AG09309 (cell line): ENCODE measurements at regions not wholly inside any gene's neighbourhood (a gene's known extent, or its start where the extent isn't known, plus 50 kb on each side); places are given as distances from the start of the nearest gene placed in this dataset.

ENCODE experiments used
- DNase-seq: peaks from one replicate; pipeline ENCODE4 v3.0.0-alpha.2; 2010; ENCODE audit warnings: low read depth
- H3K4me3 ChIP-seq: 2 replicates; pipeline ENCODE4 v1.5.1; 2011; ENCODE audit warnings: mild to moderate bottlenecking, low read depth, low read length, moderate library complexity; ENCODE audit not compliant: control insufficient read depth
- TF ChIP-seq, protein P1 (sequence below): IDR thresholded peaks from 2 replicates; pipeline ENCODE4 v1.5.1; 2011; ENCODE audit warnings: mild to moderate bottlenecking, low read depth, low read length, inconsistent platforms; ENCODE audit not compliant: insufficient read depth, control insufficient read depth; ENCODE audit errors: missing control alignments

DNA sequence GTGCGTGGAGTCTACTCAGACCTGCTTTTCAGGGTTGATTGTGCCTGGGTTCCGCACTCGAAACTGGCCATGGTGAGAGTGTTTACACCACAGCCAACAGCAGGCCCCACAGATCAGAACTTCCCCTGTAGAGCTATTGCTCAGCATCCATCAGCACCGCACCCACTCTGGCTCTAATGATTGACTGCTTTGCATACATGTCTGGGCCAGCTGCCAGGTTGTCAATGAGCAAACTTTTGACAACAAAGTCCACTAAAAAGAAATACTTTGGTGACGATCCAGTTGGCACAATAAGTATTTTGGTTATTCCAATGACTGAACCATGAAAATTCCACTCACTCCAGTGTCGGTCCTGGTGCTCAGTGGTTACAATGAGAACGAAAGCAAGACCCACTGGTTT, 190.7 kb downstream of the FOXL1 start:
- H3K4me3 ChIP-seq: no peak overlapping the region
- DNase-seq: no peak
- TF ChIP-seq, protein P1, sequence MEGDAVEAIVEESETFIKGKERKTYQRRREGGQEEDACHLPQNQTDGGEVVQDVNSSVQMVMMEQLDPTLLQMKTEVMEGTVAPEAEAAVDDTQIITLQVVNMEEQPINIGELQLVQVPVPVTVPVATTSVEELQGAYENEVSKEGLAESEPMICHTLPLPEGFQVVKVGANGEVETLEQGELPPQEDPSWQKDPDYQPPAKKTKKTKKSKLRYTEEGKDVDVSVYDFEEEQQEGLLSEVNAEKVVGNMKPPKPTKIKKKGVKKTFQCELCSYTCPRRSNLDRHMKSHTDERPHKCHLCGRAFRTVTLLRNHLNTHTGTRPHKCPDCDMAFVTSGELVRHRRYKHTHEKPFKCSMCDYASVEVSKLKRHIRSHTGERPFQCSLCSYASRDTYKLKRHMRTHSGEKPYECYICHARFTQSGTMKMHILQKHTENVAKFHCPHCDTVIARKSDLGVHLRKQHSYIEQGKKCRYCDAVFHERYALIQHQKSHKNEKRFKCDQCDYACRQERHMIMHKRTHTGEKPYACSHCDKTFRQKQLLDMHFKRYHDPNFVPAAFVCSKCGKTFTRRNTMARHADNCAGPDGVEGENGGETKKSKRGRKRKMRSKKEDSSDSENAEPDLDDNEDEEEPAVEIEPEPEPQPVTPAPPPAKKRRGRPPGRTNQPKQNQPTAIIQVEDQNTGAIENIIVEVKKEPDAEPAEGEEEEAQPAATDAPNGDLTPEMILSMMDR: no peak

DNA sequence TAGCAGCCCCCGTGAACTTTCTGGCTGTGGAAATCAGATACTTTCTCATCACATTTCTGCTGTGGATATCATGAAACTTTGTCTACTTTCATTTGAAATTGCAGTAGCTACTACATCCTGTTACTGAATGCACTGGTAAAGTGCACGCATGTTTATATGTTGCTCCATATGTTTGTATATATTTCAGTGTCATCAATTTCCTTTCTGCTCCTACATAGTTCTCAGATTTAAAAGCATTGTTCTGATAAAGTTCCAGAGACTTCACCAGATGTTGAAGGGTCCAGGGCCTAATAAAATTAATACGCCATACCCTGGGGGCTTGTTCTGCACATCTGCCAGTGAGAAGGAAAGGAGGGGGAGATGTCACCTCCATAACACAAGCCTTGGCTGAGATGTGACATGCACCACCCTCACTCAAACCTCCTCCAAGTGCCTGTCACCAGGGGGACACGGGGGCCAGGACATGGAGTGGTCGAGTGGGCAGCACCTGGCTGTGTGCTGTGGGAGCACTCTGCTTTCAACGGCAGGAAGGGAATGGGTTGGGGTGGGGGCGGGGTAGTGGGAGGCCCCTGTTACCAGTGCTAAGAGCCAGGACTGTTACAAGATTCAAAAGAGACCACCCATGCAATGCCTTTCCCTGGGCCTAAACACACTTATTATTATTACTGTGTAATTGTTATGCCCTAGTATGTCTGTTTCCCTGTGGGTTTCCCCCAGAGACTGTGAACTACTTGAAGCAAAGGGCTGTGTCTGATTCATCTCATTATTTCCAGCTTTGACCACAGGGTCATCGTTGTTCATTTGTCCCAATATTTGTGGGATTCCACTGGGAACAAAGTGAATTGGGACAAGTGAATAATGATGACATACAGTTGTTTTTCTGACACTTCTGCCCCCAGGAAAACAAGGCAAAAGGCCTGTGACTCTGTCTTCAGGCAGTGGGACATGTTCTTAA, 193.4 kb downstream of the FOXL1 start:
- DNase-seq: no peak
- TF ChIP-seq, protein P1: no peak
- no peak overlapping the region for H3K4me3 ChIP-seq

DNA sequence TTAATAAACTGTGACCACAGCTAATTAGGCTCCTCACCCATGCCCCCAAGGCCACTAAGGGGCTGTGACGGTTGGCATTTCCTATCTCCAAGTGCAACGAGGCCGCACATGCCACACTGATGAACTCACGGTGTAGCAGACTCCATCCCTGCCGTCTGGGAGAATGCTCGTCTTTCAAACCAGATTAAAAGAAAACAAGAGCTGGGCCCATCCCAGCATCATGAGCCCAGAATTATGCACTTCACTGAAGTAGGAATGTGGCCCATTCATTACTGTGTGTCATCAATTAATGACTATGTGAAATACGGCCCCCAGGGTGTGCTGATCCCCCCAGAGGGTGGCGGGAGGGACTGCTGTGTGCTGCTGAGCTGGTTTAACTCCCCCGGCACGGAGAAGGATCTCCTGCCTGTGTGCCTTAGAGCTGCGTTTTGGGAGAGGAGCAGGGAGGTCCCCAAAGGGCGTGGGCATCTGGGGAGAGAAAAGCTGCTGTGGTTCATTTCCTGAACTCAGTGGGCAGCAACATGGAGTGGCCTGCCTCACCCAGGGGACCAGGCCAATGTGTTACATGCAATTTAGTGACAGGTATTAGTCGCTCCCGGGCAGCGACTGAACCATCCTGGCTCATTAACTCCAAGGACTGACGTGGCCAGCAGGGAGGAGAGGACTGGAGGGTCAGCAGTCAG, 194.5 kb downstream of the FOXL1 start:
- H3K4me3 ChIP-seq: no peak overlapping the region
- DNase-seq: no peak
- TF ChIP-seq, protein P1: no peak

DNA sequence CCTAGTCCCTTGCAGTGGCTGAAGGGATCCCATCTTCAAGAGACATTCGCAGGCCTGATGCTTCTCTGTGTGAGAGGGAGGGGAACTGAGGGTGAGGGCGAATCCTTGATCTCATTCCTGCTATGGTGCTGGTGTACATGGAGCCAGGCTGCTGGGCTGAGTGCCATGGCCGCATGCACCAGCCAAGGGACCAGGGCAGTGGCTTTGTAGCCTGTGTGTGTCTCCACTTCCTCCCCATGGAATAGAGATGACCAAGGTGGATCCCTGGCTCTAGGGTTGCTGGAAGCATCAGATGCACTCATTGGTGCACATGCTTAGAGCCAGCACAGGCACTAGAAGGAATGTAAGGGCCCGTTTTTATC, 195.0 kb downstream of the FOXL1 start:
- no peak for DNase-seq

DNA sequence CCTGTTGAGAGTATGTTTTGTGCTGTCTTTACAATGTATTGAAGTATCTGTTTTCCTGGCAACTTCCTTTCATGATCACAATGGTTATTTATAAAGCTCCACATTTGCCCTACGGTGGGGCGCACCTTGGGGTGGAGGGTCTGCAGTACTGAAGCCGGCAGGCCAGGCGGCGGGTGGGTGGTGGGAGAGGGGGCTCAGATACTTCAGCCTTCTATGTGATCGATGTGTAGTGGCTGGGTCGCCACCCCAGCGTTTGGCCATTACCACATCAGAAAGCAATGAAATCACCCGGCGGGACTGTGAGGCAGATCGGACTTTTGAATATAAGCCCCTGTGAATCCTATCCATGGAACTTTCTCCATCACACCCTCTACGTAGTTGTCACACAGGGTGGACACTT, 196.6 kb downstream of the FOXL1 start:
- no peak for DNase-seq
- TF ChIP-seq, protein P1: no peak
- H3K4me3 ChIP-seq: no peak overlapping the region

More for the DNA sequence above, 195.0 kb downstream of the FOXL1 start:
- no peak overlapping the region for H3K4me3 ChIP-seq
- TF ChIP-seq, protein P1: no peak

DNA sequence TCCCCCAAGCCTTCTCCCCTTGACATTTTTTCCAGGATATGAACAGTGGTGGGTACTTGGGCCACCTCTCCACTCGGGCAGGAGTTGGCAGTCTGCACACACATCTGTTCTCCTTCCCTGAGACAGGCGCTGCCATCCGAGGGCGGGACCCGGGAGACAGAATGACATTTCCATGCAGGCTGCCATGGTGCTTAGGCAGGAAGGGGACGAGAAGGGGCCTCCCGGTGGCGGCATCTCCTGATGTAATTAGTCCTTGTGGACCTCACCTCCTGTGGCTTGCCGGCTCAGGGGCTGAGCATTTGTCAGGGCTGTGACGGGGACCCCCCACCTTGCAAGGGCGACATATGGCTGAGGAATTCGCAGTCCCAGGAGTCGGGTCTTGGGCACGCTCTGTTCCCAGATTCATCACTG, 197.2 kb downstream of the FOXL1 start:
- TF ChIP-seq, protein P1: no peak
- DNase-seq: no peak
- H3K4me3 ChIP-seq: no peak overlapping the region
